ENCODE measurements at regions not wholly inside any gene's neighbourhood (a gene's known extent, or its start where the extent isn't known, plus 50 kb on each side); places are given as distances from the start of the nearest gene placed in this dataset.
A peak's percentile ranks its signal among the peaks of the same experiment; 100 is the strongest.

DNA sequence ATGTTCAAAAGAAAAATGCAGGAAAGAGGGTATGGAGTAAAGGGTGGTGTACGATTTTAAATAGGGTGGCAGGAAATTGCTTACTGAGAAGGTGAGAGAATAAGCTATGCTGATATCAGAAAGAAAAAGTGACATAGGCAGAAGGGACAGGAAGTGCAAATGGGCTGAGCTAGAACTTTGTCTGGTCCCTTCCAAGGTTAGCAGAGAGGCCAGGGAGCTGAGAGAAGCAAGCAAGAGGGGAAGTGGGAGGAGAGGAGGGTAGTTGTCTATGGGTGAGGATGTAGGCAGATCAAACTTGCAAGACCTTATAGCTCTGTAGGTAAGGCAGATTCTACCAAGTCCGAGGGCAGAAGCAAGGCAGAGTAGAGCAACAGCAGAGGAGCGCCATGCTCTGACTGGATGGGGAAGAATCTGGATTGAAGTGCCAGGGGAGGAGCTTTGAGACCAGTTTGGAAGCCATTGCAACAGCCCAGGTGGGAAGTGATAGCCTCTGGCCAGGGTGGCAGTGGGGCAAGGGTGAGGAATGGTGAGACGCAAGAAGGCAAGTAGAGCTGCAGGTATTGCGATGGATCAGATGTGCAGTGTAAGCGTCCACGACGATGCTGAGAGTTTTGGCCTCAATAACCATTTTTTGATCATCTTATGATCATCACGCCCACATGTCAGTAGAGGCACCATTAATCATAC lies 134.4 kb upstream of the APCDD1 start:
- Histone ChIP-seq H3K9me2 (replicated peaks; ENCODE audit: insufficient read depth, low read length) (no peaks in the 10 kb centered on the region), H3K4me3 (ENCODE audit: low read length) (no peak overlapping the region), H3K4me2 (ENCODE audit: low read depth, low read length) (no peak overlapping the region), H3K4me1 (ENCODE audit: low read length) (peaks cover 12% of the 10 kb centered on the region), H3K79me2 (ENCODE audit: low read length) (no peaks in the 10 kb centered on the region), H2AFZ (ENCODE audit: low read length) (no peak overlapping the region), H3K27me3 (replicated peaks; ENCODE audit: insufficient read depth, low read length) (no peaks in the 10 kb centered on the region), H3K27ac (ENCODE audit: low read length) (no peak overlapping the region), H3F3A (ENCODE audit: insufficient read depth, low read length) (peaks cover 7% of the 10 kb centered on the region; the same call in 1 of the 2 replicates), H3K36me3 (replicated peaks; ENCODE audit: insufficient read depth, low read length) (no peaks in the 10 kb centered on the region), H4K20me1 (ENCODE audit: insufficient read depth, low read length) (no peaks in the 10 kb centered on the region), H3K9me3 (replicated peaks; ENCODE audit: insufficient read depth, low read length) (no peaks in the 10 kb centered on the region), H3K9ac (ENCODE audit: low read length) (no peak overlapping the region)
- TF ChIP-seq, protein P1, sequence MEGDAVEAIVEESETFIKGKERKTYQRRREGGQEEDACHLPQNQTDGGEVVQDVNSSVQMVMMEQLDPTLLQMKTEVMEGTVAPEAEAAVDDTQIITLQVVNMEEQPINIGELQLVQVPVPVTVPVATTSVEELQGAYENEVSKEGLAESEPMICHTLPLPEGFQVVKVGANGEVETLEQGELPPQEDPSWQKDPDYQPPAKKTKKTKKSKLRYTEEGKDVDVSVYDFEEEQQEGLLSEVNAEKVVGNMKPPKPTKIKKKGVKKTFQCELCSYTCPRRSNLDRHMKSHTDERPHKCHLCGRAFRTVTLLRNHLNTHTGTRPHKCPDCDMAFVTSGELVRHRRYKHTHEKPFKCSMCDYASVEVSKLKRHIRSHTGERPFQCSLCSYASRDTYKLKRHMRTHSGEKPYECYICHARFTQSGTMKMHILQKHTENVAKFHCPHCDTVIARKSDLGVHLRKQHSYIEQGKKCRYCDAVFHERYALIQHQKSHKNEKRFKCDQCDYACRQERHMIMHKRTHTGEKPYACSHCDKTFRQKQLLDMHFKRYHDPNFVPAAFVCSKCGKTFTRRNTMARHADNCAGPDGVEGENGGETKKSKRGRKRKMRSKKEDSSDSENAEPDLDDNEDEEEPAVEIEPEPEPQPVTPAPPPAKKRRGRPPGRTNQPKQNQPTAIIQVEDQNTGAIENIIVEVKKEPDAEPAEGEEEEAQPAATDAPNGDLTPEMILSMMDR (IDR thresholded peaks at IDR 0.05; ENCODE audit: low read length): no peak
- TF ChIP-seq EZH2phosphoT487 (IDR thresholded peaks at IDR 0.05; ENCODE audit: low read length): no peak
- no peak for DNase-seq

DNA sequence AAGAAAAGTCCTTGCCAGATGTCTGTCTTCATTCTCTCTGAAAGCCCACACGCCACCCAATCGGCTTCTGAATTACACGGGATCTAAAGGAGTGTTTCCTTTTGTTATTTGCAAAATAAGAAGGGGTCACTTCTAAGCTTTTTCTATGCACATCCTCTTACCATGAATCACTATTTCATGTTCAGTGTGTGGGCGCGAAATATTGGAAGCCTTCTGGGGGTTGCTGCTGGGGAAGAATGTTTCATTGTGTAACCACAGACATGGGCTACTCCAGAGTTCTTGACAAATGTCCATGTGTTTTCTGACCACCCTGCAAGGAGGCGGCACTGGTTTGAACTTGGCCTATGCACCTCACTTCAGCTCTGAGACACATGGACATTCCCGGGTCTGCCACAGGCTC lies 133.6 kb upstream of the APCDD1 start:
- H3K36me3 ChIP-seq (replicated peaks; ENCODE audit: insufficient read depth, low read length): no peaks in the 10 kb centered on the region
- H3K27ac ChIP-seq (ENCODE audit: low read length): no peak overlapping the region
- no peaks in the 10 kb centered on the region for H4K20me1 ChIP-seq (ENCODE audit: insufficient read depth, low read length)
- no peaks in the 10 kb centered on the region for H3K9me2 ChIP-seq (replicated peaks; ENCODE audit: insufficient read depth, low read length)
- peaks cover 12% of the 10 kb centered on the region for H3K4me1 ChIP-seq (ENCODE audit: low read length)
- H2AFZ ChIP-seq (ENCODE audit: low read length): no peak overlapping the region
- no peak overlapping the region for H3K4me2 ChIP-seq (ENCODE audit: low read depth, low read length)
- no peaks in the 10 kb centered on the region for H3K79me2 ChIP-seq (ENCODE audit: low read length)
- no peaks in the 10 kb centered on the region for H3K27me3 ChIP-seq (replicated peaks; ENCODE audit: insufficient read depth, low read length)
- no peak for DNase-seq
- H3F3A ChIP-seq (ENCODE audit: insufficient read depth, low read length): peaks cover 7% of the 10 kb centered on the region; the same call in 1 of the 2 replicates
- no peak for TF ChIP-seq EZH2 (optimal IDR thresholded peaks at IDR 0.05; ENCODE audit: low read depth, low read length)
- TF ChIP-seq, protein P1 (IDR thresholded peaks at IDR 0.05; ENCODE audit: low read length): no peak
- TF ChIP-seq EZH2phosphoT487 (IDR thresholded peaks at IDR 0.05; ENCODE audit: low read length): no peak
- no peak overlapping the region for H3K4me3 ChIP-seq (ENCODE audit: low read length)
- no peaks in the 10 kb centered on the region for H3K9me3 ChIP-seq (replicated peaks; ENCODE audit: insufficient read depth, low read length)
- H3K9ac ChIP-seq (ENCODE audit: low read length): no peak overlapping the region

DNA sequence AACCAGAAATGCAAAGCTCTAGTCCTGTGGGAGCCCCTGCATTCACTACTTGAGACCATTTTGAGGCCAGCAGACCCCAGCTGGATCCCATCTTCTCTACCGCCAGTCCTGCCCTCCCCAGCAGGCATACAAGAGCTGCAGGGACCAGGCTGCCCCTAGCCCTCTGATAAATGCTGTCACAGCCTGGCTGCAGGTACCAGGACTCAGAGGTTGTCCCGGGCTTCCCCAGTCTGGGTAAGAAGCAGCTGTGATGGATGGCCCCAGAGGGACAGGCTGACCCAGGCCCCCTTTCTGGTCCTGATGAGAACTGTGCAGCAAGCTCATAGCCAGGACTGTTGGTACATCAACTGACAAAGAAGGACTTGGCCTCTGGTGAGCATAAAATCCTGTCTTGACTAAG lies 132.9 kb upstream of the APCDD1 start:
- Histone ChIP-seq H3F3A (ENCODE audit: insufficient read depth, low read length) (peaks cover 7% of the 10 kb centered on the region; the same call in 1 of the 2 replicates), H3K36me3 (replicated peaks; ENCODE audit: insufficient read depth, low read length) (no peaks in the 10 kb centered on the region), H3K4me3 (ENCODE audit: low read length) (no peak overlapping the region), H3K79me2 (ENCODE audit: low read length) (no peaks in the 10 kb centered on the region), H3K9me3 (replicated peaks; ENCODE audit: insufficient read depth, low read length) (no peaks in the 10 kb centered on the region), H3K9me2 (replicated peaks; ENCODE audit: insufficient read depth, low read length) (no peaks in the 10 kb centered on the region), H3K27ac (ENCODE audit: low read length) (peak overlapping the region; percentile 35; the same call in 1 of the 2 replicates), H3K4me1 (ENCODE audit: low read length) (peaks cover 12% of the 10 kb centered on the region), H3K27me3 (replicated peaks; ENCODE audit: insufficient read depth, low read length) (no peaks in the 10 kb centered on the region), H4K20me1 (ENCODE audit: insufficient read depth, low read length) (no peaks in the 10 kb centered on the region), H2AFZ (ENCODE audit: low read length) (no peak overlapping the region), H3K4me2 (ENCODE audit: low read depth, low read length) (no peak overlapping the region; the same call in 1 of the 2 replicates), H3K9ac (ENCODE audit: low read length) (no peak overlapping the region)
- no peak for DNase-seq
- TF ChIP-seq, protein P1 (IDR thresholded peaks at IDR 0.05; ENCODE audit: low read length): no peak
- TF ChIP-seq EZH2 (optimal IDR thresholded peaks at IDR 0.05; ENCODE audit: low read depth, low read length) (no peak), EZH2phosphoT487 (IDR thresholded peaks at IDR 0.05; ENCODE audit: low read length) (no peak)

Measured in MM.1S (cell line).